Prostate gland (tissue), 2 donors: ENCODE measurements at regions not wholly inside any gene's neighbourhood (a gene's known extent, or its start where the extent isn't known, plus 50 kb on each side); places are given as distances from the start of the nearest gene placed in this dataset.

Experiments
- DNase-seq: peaks from one replicate; pipeline ENCODE4 v3.0.0-alpha.2; 2019; ENCODE audit warnings: low spot score
- H3K27ac ChIP-seq, 2 donors: fragments of 200-600 bp; sonication (generic); 2 replicates each; pipeline ENCODE4 v1.5.1; 2017 to 2019
- H3K27me3 ChIP-seq: fragments of 200-600 bp; sonication (generic); replicated peaks from 2 replicates; pipeline ENCODE4 v1.5.1; 2019; ENCODE audit not compliant: insufficient read depth
- H3K36me3 ChIP-seq, 2 donors: fragments of 200-600 bp; sonication (generic); 1 replicate in 1 of 2; 2 replicates in 1 of 2; pipeline versions ENCODE4 v1.5.1 to v1.8.1; 2017 to 2019
- H3K4me1 ChIP-seq: fragments of 200-600 bp; sonication (generic); replicated peaks from 2 replicates; pipeline ENCODE4 v1.5.1; 2019
- H3K4me3 ChIP-seq, 2 donors: fragments of 200-600 bp; sonication (generic); 2 replicates each; pipeline ENCODE4 v1.5.1; 2017 to 2019
- H3K9me3 ChIP-seq: fragments of 200-600 bp; sonication (generic); 2 replicates; pipeline ENCODE4 v1.5.1; 2017
- POLR2A ChIP-seq: fragments of 450-650 bp; IDR thresholded peaks from one replicate; pipeline ENCODE4 v1.6.1; 2016; ENCODE audit warnings: antibody characterized with exemption, mild to moderate bottlenecking
- POLR2AphosphoS5 ChIP-seq: sonication (generic); formaldehyde crosslinking; IDR thresholded peaks from one replicate; pipeline ENCODE4 v1.6.1; 2017; ENCODE audit warnings: antibody characterized with exemption
- WGBS: methylation state at CpG from one replicate; pipeline ENCODE4 v1.1.5; 2018; 5-methylcytosine and 5-hydroxymethylcytosine counted together
- intact Hi-C: fragments of 100-400 bp; cut with DNase I; formaldehyde crosslinking; loops from one replicate; pipeline ENCODE4 v1.14.2; 2022
- TF ChIP-seq, protein P1 (sequence below), 4 experiments: fragments of 200-600 bp in 2 of 4; fragments of 450-650 bp in 2 of 4; sonication (generic) in 2 of 4; IDR thresholded peaks; 1 replicate in 3 of 4; 2 replicates in 1 of 4; pipeline ENCODE4 v1.5.1; 2016 to 2019; ENCODE audit warnings: antibody characterized with exemption in 4 of 4, mild to moderate bottlenecking in 2 of 4, moderate library complexity in 2 of 4

DNA sequence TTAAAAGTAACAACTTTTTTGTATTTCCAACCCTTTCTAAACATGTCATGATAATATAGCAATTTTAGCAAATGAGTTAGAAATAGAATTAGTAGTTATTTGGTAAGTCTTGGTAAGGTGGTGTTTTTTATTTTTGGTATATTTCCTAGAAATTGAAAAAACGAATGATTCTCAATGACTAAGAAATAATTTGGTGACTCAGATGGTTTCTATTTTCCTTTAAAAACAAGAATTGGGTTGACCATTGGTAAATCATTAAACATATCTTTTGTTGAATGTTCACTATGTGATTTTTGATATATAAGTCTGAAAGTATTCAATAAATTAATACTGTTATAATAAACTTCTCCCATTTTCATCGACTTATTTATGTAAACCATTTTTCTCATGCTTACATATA is 206.2 kb upstream of the BANK1 start:
- Histone ChIP-seq H3K36me3 (no peaks in the 10 kb centered on the region), H3K4me3 (no peak overlapping the region), H3K27ac (no peak overlapping the region), H3K9me3 (no peaks in the 10 kb centered on the region), H3K27me3 (no peaks in the 10 kb centered on the region), H3K4me1 (no peaks in the 10 kb centered on the region)
- intact Hi-C loops: no loop called here
- DNase-seq: no peak
- TF ChIP-seq POLR2AphosphoS5 (no peak), POLR2A (no peak)
- TF ChIP-seq, protein P1, sequence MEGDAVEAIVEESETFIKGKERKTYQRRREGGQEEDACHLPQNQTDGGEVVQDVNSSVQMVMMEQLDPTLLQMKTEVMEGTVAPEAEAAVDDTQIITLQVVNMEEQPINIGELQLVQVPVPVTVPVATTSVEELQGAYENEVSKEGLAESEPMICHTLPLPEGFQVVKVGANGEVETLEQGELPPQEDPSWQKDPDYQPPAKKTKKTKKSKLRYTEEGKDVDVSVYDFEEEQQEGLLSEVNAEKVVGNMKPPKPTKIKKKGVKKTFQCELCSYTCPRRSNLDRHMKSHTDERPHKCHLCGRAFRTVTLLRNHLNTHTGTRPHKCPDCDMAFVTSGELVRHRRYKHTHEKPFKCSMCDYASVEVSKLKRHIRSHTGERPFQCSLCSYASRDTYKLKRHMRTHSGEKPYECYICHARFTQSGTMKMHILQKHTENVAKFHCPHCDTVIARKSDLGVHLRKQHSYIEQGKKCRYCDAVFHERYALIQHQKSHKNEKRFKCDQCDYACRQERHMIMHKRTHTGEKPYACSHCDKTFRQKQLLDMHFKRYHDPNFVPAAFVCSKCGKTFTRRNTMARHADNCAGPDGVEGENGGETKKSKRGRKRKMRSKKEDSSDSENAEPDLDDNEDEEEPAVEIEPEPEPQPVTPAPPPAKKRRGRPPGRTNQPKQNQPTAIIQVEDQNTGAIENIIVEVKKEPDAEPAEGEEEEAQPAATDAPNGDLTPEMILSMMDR (IDR thresholded peaks at IDR 0.05): no peak
- WGBS: 80% methylated on average over 2 of the region's 2 CpGs

DNA sequence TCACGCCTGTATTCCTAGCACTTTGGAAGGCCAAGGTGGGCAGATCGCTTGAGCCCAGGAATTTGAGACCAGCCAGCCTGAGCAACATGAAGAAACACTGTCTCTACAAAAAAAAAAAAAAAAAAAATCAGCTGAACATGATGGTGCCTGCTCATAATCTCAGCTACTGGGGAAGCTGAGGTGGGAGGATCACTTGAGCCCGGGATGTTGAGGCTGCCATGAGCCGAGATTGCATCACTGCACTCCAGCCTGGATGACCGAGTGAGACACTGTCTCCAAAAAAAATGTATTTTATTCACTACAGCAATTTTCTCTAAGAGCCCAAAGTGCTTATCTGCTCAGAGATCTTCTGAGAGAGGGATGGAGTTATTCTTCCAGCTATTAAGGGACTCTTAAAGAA is 215.8 kb upstream of the PPP3CA start:
- Histone ChIP-seq H3K36me3 (no peaks in the 10 kb centered on the region), H3K4me1 (no peaks in the 10 kb centered on the region), H3K4me3 (no peak overlapping the region), H3K27me3 (no peaks in the 10 kb centered on the region), H3K27ac (no peak overlapping the region), H3K9me3 (no peaks in the 10 kb centered on the region)
- 52% methylated on average over 5 of the region's 5 CpGs for WGBS
- intact Hi-C loops: no loop called here
- DNase-seq: no peak
- TF ChIP-seq POLR2AphosphoS5 (no peak), POLR2A (no peak)
- TF ChIP-seq, protein P1 (IDR thresholded peaks at IDR 0.05): no peak

DNA sequence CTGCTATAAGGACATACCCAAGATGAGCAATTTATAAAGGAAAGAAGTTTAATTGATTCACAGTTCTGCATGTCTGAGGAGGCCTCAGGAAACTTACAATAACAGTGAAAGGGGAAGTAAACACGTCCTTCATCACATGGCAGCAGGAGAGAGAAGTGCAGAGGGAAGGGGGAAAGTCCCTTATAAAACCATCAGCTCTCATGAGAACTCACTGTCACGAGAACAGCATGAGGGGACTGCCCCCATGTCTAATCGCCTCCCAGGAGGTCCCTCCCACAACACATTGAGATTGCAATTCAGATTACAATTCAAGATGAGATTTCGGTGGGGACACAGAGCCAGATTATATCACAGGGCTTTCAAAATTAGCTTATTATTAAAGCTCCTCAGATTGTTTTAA is 209.5 kb upstream of the PPP3CA start:
- TF ChIP-seq, protein P1 (IDR thresholded peaks at IDR 0.05): no peak
- Histone ChIP-seq H3K27ac (no peak overlapping the region), H3K36me3 (no peaks in the 10 kb centered on the region), H3K4me1 (no peaks in the 10 kb centered on the region), H3K4me3 (no peak overlapping the region), H3K27me3 (no peaks in the 10 kb centered on the region), H3K9me3 (no peaks in the 10 kb centered on the region)
- WGBS: 65% methylated on average over 4 of the region's 4 CpGs
- no peak for DNase-seq
- intact Hi-C loops: no loop called here

DNA sequence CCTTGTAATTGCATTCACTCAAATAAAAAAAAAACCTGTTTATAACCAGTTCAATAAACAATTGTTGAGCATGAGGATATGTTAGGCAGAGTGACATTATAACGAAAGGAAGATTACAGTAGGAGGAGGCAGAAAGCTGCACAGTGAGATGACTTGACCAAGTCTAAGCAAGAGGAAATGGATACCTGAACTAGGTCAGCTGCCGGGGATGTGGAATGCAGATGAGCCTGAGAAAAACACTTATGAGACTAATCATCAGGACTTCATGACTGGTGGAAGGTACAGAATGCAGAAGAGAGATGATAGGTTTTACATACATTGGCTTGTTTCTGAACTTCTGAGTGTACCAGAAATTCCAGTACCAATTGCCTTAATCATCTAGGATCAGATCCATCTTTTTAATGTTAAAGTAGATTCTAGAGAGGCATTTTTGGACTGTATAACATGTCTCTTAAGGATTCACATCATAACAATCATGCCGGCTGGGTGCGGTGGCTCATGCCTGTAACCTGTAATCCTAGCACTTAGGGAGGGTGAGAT is 208.1 kb upstream of the PPP3CA start:
- H3K4me3 ChIP-seq: no peak overlapping the region

DNA sequence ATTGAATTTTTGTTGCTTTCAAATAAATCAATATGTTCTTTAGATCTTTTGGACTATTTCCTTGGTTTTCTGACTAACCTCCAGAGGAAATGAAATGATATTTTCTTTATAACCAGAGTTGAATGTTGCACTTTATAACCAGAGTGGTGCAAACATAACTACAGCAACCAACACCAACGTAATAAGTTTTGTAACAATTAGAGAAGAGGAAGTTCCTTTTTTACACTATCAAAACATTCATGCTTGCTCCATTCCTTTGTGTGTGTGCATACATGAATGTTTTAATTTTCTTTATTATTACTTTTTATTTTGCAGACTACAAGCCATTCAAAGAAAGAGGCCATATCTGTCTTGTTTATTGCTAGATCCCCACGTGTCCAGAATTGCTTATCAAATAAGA is 193.0 kb upstream of the PPP3CA start:
- intact Hi-C loops: no loop called here
- 52% methylated on average over 2 of the region's 2 CpGs for WGBS
- no peaks in the 10 kb centered on the region for H3K36me3 ChIP-seq

More for the DNA sequence above, 208.1 kb upstream of the PPP3CA start:
- Histone ChIP-seq H3K27ac (no peak overlapping the region), H3K36me3 (no peaks in the 10 kb centered on the region), H3K27me3 (no peaks in the 10 kb centered on the region), H3K9me3 (no peaks in the 10 kb centered on the region), H3K4me1 (no peaks in the 10 kb centered on the region)
- DNase-seq: no peak
- 78% methylated on average over 4 of the region's 4 CpGs for WGBS
- intact Hi-C loops: no loop called here
- TF ChIP-seq, protein P1 (IDR thresholded peaks at IDR 0.05): no peak
- TF ChIP-seq POLR2AphosphoS5 (no peak), POLR2A (no peak)

More for the DNA sequence above, 193.0 kb upstream of the PPP3CA start:
- H3K4me3 ChIP-seq: no peak overlapping the region
- no peaks in the 10 kb centered on the region for H3K9me3 ChIP-seq
- TF ChIP-seq POLR2AphosphoS5: no peak
- TF ChIP-seq, protein P1 (IDR thresholded peaks at IDR 0.05): no peak
- no peak for TF ChIP-seq POLR2A
- no peak for DNase-seq
- H3K27ac ChIP-seq: no peak overlapping the region
- no peaks in the 10 kb centered on the region for H3K27me3 ChIP-seq
- no peaks in the 10 kb centered on the region for H3K4me1 ChIP-seq
